GM12878 (cell line): ENCODE measurements at regions not wholly inside any gene's neighbourhood (a gene's known extent, or its start where the extent isn't known, plus 50 kb on each side); places are given as distances from the start of the nearest gene placed in this dataset.

Experiments
- ATAC-seq: fragments of 200-7000 bp; cut with Tn5 transposase; 3 replicates; pipeline ENCODE4 v1.9.1; 2020; ENCODE audit warnings: mild to moderate bottlenecking, moderate library complexity
- BruUV-seq: library from RNA; stranded (reverse); fragments of 400-500 nt; replicated peaks from 2 replicates; lab custom pipeline; 2021; lab: Mats Ljungman, UMichigan
- CTCF ChIA-PET: fragments of 300-600 bp; sonication (Branson Sonifier 250); formaldehyde crosslinking; extraction: SDS; loops from one replicate; lab custom pipeline; 2021; ENCODE audit warnings: inconsistent platforms; lab: Yijun Ruan, JAX
- POLR2A ChIA-PET: fragments of 350-600 bp; formaldehyde crosslinking; extraction: SDS; loops from one replicate; lab custom pipeline; 2021; ENCODE audit warnings: inconsistent platforms; lab: Charles Lee
- RAD21 ChIA-PET: fragments of 300-600 bp; sonication (Branson Sonifier 250); formaldehyde crosslinking; loops from one replicate; lab custom pipeline; 2023; ENCODE audit warnings: antibody characterized with exemption; ENCODE audit not compliant: unreplicated experiment; lab: Charles Lee
- SMC1A ChIA-PET: fragments of 300-600 bp; sonication (Branson Sonifier 250); formaldehyde crosslinking; loops from one replicate; lab custom pipeline; 2023; ENCODE audit not compliant: unreplicated experiment, uncharacterized antibody; lab: Charles Lee
- DNase-seq: peaks from one replicate; pipeline ENCODE4 v3.0.0-alpha.2; 2011; ENCODE audit warnings: low read depth, low spot score
- FAIRE-seq: peaks from 3 replicates; lab custom pipeline; 2011; peaks lifted over from hg19 to GRCh38; lab: Jason Lieb, UNC
- H2AFZ ChIP-seq: 2 replicates; pipeline ENCODE4 v1.6.0; 2011; ENCODE audit warnings: low read depth, low read length, control low read depth; ENCODE audit not compliant: control insufficient read depth
- H3K27ac ChIP-seq: 2 replicates; pipeline ENCODE4 v1.5.1; 2011; ENCODE audit warnings: control low read depth; ENCODE audit not compliant: control insufficient read depth, insufficient read depth
- H3K27me3 ChIP-seq, 2 experiments: replicated peaks in 1 of 2; 2 replicates each; pipeline versions ENCODE4 v1.6.0 to v1.6.1; 2011; ENCODE audit warnings: low read length in 1 of 2; ENCODE audit not compliant: control insufficient read depth in 2 of 2, insufficient read depth in 2 of 2
- H3K36me3 ChIP-seq, 2 experiments: 2 replicates each; pipeline ENCODE4 v1.5.1; 2011; ENCODE audit warnings: low read length in 1 of 2; ENCODE audit not compliant: control insufficient read depth in 2 of 2, insufficient read depth in 2 of 2
- H3K4me1 ChIP-seq: 2 replicates; pipeline ENCODE4 v1.6.1; 2011; ENCODE audit warnings: mild to moderate bottlenecking, low read length, moderate library complexity, mixed read lengths; ENCODE audit not compliant: control insufficient read depth, insufficient read depth
- H3K4me2 ChIP-seq: 2 replicates; pipeline ENCODE4 v1.6.0; 2011; ENCODE audit warnings: control low read depth; ENCODE audit not compliant: control insufficient read depth, insufficient read depth
- H3K4me3 ChIP-seq: fragments of 200-600 bp; sonication (generic); 2 replicates; pipeline ENCODE4 v1.5.1; 2016
- H3K79me2 ChIP-seq: 2 replicates; pipeline ENCODE4 v1.6.0; 2011; ENCODE audit warnings: low read length; ENCODE audit not compliant: control insufficient read depth, insufficient read depth
- H3K9ac ChIP-seq: 2 replicates; pipeline ENCODE4 v1.8.0; 2011; ENCODE audit warnings: low read length, control low read depth, mixed read lengths; ENCODE audit not compliant: control insufficient read depth, insufficient read depth
- H3K9me3 ChIP-seq: replicated peaks from 3 replicates; pipeline ENCODE4 v1.5.1; 2011; ENCODE audit warnings: mild to moderate bottlenecking, low read length; ENCODE audit not compliant: control insufficient read depth, insufficient read depth
- H4K20me1 ChIP-seq: 2 replicates; pipeline ENCODE4 v1.6.0; 2011; ENCODE audit not compliant: control insufficient read depth, insufficient read depth
- BCL11A ChIP-seq: IDR thresholded peaks from 2 replicates; pipeline ENCODE4 v1.6.1; 2011; ENCODE audit warnings: low read depth, low read length
- CHD1 ChIP-seq: IDR thresholded peaks from 2 replicates; pipeline ENCODE4 v1.6.1; 2012; ENCODE audit warnings: low read depth, low read length, improper control_type of control experiment
- E2F4 ChIP-seq: IDR thresholded peaks from 2 replicates; pipeline ENCODE4 v1.6.1; 2012; ENCODE audit warnings: low read depth, low read length, improper control_type of control experiment
- HDGF ChIP-seq: fragments of 450-650 bp; IDR thresholded peaks from 2 replicates; pipeline ENCODE4 v1.6.1; 2016; ENCODE audit warnings: antibody characterized with exemption
- IKZF1 ChIP-seq: fragments of 450-650 bp; conservative IDR thresholded peaks from 2 replicates; pipeline ENCODE4 v1.6.1; 2017; ENCODE audit warnings: antibody characterized with exemption, mild to moderate bottlenecking
- PAX5 ChIP-seq: IDR thresholded peaks from 2 replicates; pipeline ENCODE4 v1.6.1; 2011; ENCODE audit warnings: low read depth, low read length, borderline replicate concordance
- SIN3A ChIP-seq: IDR thresholded peaks from 2 replicates; pipeline ENCODE4 v1.6.1; 2012; ENCODE audit warnings: low read depth, low read length, improper control_type of control experiment
- TARDBP ChIP-seq: IDR thresholded peaks from 2 replicates; pipeline ENCODE4 v1.6.1; 2016; ENCODE audit warnings: borderline replicate concordance
- YY1 ChIP-seq: IDR thresholded peaks from 2 replicates; pipeline ENCODE4 v1.6.1; 2011; ENCODE audit warnings: low read depth, mild to moderate bottlenecking, low read length
- in situ Hi-C: fragments of 300-500 bp; cut with MboI; formaldehyde crosslinking; loops from 9 replicates; pipeline ENCODE4 v1.14.3; 2018; ENCODE audit warnings: mixed read lengths
- intact Hi-C: fragments of 100-400 bp; cut with micrococcal nuclease; formaldehyde crosslinking; loops from one replicate; pipeline ENCODE4 v1.14.2; 2022; ENCODE audit not compliant: unreplicated experiment

GRCh38 chr2:78411303-78411702, 614.2 kb upstream of the REG3G start:
- RAD21 ChIA-PET = no interaction called here
- POLR2A ChIA-PET = no interaction called here
- H2AFZ ChIP-seq = no peak overlapping the region
- BruUV-seq = no TSS peak
- no peaks in the 10 kb centered on the region for H3K36me3 ChIP-seq
- H3K27ac ChIP-seq = no peak overlapping the region
- H3K79me2 ChIP-seq = no peaks in the 10 kb centered on the region
- DNase-seq (no peak), FAIRE-seq (no peak), ATAC-seq (no peak)
- H3K9me3 ChIP-seq = no peaks in the 10 kb centered on the region
- no peak overlapping the region for H3K4me3 ChIP-seq
- no peak overlapping the region for H3K4me2 ChIP-seq
- H4K20me1 ChIP-seq = no peaks in the 10 kb centered on the region
- intact Hi-C loops (loop anchor here (5.0 kb wide), 1 partner anchor 454 kb away; no protein-coding TSS in a partner anchor), in situ Hi-C loops (no loop called here)
- SMC1A ChIA-PET = no interaction called here
- TF ChIP-seq HDGF (no peak), IKZF1 (no peak), TARDBP (no peak), CHD1 (no peak), E2F4 (no peak), YY1 (no peak), BCL11A (no peak), PAX5 (no peak), SIN3A (no peak)
- no peaks in the 10 kb centered on the region for H3K4me1 ChIP-seq
- CTCF ChIA-PET = no interaction called here
- H3K27me3 ChIP-seq = no peaks in the 10 kb centered on the region
- no peak overlapping the region for H3K9ac ChIP-seq
